Adrenal gland (tissue), 5 donors: ENCODE measurements at regions not wholly inside any gene's neighbourhood (a gene's known extent, or its start where the extent isn't known, plus 50 kb on each side); places are given as distances from the start of the nearest gene placed in this dataset.

Experiments
- POLR2A ChIP-seq, 2 donors: fragments of 450-650 bp; IDR thresholded peaks; one replicate each; pipeline ENCODE4 v1.6.1; 2017; ENCODE audit warnings: antibody characterized with exemption in 2 of 2, mild to moderate bottlenecking in 2 of 2, moderate library complexity in 1 of 2
- TF ChIP-seq, protein P1 (sequence below), 6 experiments: fragments of 450-650 bp in 4 of 6; fragments of 200-600 bp in 2 of 6; sonication (generic) in 1 of 6; IDR thresholded peaks; 1 replicate in 5 of 6; 2 replicates in 1 of 6; pipeline versions ENCODE4 v1.5.1 to v1.8.0; 2016 to 2021; ENCODE audit warnings: antibody characterized with exemption in 6 of 6, mild to moderate bottlenecking in 2 of 6, moderate library complexity in 1 of 6
- donor health status: DM: no; HTN: no; CAD: no.

DNA sequence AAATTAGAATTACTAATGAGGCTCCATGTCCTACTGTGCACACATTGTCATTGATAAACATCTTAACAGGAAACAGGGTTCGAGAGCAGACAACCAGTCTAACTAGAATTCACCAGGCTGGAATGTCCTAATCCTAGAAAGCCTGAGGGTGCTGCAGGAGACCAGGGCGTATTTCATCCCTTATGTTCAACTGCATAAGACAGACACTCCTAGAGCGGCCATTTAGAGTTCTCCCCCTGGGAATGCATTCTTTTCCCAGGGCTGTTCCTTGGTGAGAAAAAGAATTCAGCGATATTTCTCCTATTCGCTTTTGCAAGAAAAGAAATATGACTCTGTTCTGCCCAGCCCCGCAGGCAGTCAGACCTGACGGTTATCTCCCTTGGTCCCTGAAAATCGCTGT is 486.0 kb downstream of the REEP3 start:
- TF ChIP-seq, protein P1, sequence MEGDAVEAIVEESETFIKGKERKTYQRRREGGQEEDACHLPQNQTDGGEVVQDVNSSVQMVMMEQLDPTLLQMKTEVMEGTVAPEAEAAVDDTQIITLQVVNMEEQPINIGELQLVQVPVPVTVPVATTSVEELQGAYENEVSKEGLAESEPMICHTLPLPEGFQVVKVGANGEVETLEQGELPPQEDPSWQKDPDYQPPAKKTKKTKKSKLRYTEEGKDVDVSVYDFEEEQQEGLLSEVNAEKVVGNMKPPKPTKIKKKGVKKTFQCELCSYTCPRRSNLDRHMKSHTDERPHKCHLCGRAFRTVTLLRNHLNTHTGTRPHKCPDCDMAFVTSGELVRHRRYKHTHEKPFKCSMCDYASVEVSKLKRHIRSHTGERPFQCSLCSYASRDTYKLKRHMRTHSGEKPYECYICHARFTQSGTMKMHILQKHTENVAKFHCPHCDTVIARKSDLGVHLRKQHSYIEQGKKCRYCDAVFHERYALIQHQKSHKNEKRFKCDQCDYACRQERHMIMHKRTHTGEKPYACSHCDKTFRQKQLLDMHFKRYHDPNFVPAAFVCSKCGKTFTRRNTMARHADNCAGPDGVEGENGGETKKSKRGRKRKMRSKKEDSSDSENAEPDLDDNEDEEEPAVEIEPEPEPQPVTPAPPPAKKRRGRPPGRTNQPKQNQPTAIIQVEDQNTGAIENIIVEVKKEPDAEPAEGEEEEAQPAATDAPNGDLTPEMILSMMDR (IDR thresholded peaks at IDR 0.05) = no peak
- TF ChIP-seq POLR2A (IDR thresholded peaks at IDR 0.05) = no peak
